ENCODE measurements at regions not wholly inside any gene's neighbourhood (a gene's known extent, or its start where the extent isn't known, plus 50 kb on each side); places are given as distances from the start of the nearest gene placed in this dataset.

DNA sequence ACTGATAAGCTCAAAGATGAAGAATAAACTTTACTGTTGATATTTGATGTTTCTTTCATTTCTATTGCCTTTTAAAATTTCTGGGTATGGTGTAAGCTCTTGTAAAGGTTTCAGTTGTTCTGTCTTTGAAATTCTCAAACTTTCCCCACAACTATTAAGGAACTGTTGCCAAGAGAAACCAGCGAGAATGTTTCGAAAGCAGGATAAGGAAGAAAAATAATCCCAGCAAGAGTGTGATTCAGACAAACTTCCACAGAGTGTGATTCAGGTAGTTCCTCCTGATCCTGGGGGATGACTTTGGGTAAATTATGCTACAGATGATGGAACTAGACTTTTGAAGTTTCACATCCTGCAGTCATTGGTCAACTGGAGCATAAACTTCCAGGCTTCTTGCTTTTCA, 632.0 kb downstream of the NSUN3 start:
- DNase-seq (ENCODE audit: low spot score), result no peak

- no peak for DNase-seq (ENCODE audit: low spot score)
These were observed 641.6 kb downstream of the NSUN3 start for GRCh38 chr3:94704467-94704866.

- DNase-seq (ENCODE audit: low spot score), result no peak
These were observed 646.5 kb downstream of the NSUN3 start for GRCh38 chr3:94709249-94709902.

GRCh38 chr3:94714194-94714593, 651.3 kb downstream of the NSUN3 start:
- no peak for DNase-seq (ENCODE audit: low spot score)

GRCh38 chr3:94716326-94717018, 653.6 kb downstream of the NSUN3 start:
- DNase-seq (ENCODE audit: low spot score), result peak; percentile 72

DNA sequence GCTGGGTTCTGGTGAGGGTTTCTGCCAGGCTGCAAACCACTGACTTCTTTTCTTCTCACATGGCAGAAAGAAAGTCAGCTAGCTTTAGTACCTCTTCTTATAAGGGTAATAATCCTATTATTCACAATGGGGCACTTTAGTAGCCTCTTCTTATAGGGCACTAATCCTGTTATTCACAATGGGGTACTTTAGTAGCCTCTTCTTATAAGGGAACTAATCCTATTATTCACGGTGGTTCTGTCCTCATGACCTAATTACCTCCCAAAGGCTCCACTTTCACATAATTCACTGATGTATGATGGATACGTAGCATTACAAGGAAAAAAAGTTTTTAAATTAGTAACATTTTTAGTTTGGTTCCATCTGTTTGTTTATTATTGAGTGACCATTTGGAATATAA, 671.3 kb downstream of the NSUN3 start:
- DNase-seq (ENCODE audit: low spot score), result no peak

- peak; percentile 7 for DNase-seq (ENCODE audit: low spot score)
These were observed 672.5 kb downstream of the NSUN3 start for GRCh38 chr3:94735354-94735753.

- no peak for DNase-seq (ENCODE audit: low spot score)
These were observed 674.3 kb downstream of the NSUN3 start for GRCh38 chr3:94737116-94737515.

DNA sequence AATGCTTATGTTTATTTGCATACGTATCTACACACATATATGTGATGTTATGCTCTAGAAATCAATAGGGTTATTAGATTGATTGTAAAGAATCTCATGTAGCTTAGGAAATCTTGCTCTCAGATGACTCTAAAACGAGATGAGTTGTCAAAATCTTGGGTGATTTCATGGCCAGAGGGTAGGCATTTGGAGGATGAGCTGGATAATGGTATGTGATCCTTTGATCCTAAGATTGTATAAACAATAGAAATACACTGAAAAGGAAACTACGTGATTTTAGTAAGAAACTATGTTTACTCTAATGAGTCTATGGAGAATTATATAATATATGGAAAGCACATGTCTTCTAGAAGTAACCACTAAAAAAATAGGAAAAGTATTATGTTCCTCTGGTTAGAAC, 676.6 kb downstream of the NSUN3 start:
- DNase-seq (ENCODE audit: low spot score), result no peak

- DNase-seq (ENCODE audit: low spot score), result no peak
These were observed 695.9 kb downstream of the NSUN3 start for GRCh38 chr3:94758751-94759150.

- no peak for DNase-seq (ENCODE audit: low spot score)
These were observed 709.5 kb downstream of the NSUN3 start for GRCh38 chr3:94772402-94772801.

DNA sequence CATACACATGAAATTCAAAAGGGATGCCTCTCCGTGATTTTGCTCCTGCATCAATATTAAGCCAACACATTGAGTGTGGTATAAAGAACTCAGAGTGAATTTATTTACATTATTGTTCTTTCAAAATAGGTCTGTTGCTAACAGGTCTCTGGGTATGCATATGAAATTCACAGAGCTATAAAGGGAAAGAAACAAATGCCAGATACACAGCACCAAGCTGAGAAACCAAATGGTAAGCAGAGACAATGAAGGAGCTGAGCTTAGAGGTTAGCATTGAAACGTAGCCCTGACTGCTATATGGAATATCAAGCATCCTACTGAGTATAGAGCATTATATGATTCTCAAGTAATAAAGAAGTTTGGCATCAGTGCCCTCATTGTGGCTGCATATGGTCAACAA, 712.9 kb downstream of the NSUN3 start:
- DNase-seq (ENCODE audit: low spot score), result no peak

GRCh38 chr3:94776401-94776915, 713.6 kb downstream of the NSUN3 start:
- no peak for DNase-seq (ENCODE audit: low spot score)

- DNase-seq (ENCODE audit: low spot score), result no peak
These were observed 715.4 kb downstream of the NSUN3 start for GRCh38 chr3:94778289-94778688.

DNA sequence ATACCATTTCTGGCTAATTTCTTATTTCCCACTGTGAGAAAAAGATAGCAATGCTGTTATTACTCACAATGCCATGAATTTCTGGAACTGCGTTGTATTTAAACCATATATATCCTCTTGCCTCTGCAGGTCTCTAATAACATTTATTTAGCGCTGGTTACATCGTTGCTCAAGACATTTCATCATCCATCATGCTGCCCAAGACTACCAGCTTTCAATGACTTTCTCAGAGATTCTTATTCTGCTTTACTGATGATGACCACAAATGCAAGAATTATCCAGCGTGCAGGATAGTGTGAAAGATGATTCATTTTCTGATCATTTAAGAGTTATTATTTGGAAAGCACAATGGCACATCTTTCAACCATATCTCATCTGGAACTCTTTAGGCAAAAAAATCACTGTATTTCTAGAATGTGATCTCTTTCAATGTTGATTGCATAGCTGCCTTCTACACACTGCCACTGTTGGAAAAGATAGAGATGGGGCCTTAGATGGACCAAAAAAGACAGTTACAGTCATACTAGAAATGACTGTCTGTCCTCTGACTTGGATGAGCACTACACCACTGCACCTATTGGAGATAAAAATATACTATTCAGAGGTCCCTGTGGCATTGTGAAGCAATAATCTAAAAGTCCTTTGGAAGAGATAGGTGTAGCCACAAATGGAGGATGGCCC, 716.1 kb downstream of the NSUN3 start:
- no peak for DNase-seq (ENCODE audit: low spot score)

DNA sequence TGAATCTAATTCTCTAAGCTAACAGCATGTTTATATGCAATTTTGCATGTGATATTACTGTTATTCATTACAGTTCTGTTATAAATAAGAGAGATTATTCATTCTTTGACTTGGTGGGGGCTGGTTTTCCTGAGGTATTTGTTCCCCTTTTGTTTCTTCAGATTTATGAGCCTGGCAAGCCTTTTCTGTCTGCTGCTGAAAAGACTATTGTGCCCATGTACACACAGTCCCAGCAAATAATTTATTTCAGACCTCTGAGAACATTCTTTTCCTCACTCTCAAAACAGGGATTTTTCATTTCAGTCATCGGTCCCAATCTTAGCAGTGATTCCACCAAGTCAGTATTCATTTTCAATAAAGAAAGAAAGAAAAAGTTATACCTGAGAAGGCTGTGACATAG, 716.8 kb downstream of the NSUN3 start:
- no peak for DNase-seq (ENCODE audit: low spot score)

- DNase-seq (ENCODE audit: low spot score), result no peak
These were observed 721.4 kb downstream of the NSUN3 start for GRCh38 chr3:94784274-94784673.

- no peak for DNase-seq (ENCODE audit: low spot score)
These were observed 724.2 kb downstream of the NSUN3 start for GRCh38 chr3:94787066-94787465.

DNA sequence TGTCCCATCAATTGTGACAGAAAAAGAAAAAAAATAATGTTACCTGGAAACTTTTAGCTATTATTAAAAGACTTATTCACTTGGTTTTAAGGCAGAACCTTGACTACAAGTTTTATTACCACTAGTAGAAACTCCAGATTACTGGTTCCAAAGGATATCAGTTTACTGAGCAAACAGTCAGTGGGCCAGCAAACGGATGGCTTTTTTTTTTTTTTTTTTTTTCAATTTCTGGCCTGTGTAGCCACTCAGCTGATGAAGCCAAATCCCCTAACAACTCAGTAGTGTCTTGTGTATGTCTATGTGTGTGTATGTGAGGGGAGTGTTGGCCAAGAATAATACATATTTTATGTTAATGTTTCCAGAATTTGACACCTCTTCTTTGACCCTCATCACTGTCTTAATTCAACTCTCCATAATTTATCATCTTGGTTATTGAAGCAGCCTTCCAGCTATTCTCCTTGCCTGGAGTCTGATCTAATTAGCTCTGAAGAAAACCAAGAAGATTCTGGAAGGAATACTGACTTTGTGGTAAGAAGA, 724.9 kb downstream of the NSUN3 start:
- DNase-seq (ENCODE audit: low spot score), result no peak

- peak; percentile 14 for DNase-seq (ENCODE audit: low spot score)
These were observed 731.7 kb downstream of the NSUN3 start for GRCh38 chr3:94794563-94794962.

GRCh38 chr3:94799420-94800060, 736.7 kb downstream of the NSUN3 start:
- no peak for DNase-seq (ENCODE audit: low spot score)

DNA sequence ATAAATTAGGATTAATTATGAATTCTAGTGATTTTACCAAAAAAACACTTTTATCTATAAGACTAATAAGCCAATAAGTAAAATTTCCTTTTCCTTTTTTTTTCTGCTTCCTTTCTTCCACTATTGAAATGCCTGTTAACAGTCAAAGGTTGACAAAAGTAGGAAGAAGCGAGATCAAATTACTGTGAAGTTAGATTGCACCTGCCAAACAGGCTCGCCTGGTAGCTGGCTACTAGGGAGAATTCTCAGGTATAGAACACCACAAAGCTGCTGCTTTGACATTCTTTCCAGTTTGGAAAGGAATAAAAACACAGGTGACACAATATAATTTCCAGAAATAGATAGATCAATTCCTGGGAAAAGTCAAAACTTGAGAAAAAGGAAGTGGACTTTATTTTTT, 749.0 kb downstream of the NSUN3 start:
- DNase-seq (ENCODE audit: low spot score), result peak; percentile 18
